Kidney glomerular epithelial cell (primary cell): ENCODE measurements at regions not wholly inside any gene's neighbourhood (a gene's known extent, or its start where the extent isn't known, plus 50 kb on each side); places are given as distances from the start of the nearest gene placed in this dataset.

Experiments used
- DNase-seq: peaks from one replicate; lab custom pipeline; 2025; lab: John Stamatoyannopoulos, UW

DNA sequence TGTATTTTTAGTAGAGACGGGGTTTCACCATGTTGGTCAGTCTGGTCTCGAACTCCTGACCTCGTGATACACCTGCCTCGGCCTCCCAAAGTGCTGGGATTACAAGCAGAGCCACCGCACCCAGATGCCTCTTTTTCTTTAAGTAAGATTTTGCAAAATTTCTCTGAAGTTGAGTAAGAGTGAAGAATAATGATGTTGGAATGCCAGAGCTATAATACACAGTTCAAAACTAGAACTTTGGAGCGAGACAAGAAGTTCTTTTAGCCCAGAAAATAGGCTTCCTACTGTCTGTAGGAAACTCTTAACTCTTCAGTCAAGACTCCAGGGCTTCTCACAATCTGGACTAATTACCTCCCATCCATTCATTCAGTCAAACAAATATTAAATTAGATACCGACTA lies 51.4 kb downstream of the MARCHF4 start:
- DNase-seq, result no peak

DNA sequence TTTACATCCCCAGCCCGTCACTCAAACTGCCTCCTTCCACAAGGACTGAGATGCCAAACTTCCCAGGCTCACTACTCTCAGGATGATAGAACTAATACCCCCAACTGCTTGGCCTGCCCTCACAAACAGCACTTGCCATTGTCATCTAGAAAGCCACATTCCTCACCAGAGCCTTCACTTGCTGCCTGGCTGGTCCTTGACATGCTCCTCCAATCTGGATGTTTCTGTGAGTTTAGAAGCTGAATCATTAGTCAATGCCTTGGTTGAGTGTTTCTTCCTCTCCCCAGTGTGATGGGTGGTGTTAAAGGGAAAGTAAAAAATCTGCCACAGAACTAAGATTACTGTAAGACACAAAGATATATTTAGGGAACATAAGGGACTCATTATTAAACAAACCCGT lies 52.5 kb downstream of the MARCHF4 start:
- peak; percentile 49 for DNase-seq

DNA sequence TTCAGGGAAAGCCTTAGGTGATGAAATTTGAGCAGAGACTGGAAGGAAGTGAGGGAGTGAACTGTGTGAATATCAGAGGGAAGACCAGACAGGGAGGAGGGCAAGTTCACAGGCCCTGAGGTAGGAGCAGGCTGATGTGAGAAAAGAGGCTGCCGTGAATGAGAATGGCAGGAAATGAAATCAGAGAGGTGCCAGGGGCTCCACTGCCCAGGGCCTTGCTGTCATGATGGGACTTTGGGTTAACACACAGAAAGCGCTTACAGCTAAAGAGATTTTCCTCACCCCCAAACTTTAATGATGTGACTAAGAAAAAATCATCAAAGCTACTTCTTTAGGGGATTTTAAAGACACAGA lies 53.8 kb downstream of the MARCHF4 start:
- DNase-seq, result no peak

GRCh38 chr2:216317831-216318520 lies 54.3 kb downstream of the MARCHF4 start:
- DNase-seq, result no peak

GRCh38 chr2:216316743-216317142 lies 55.5 kb downstream of the MARCHF4 start:
- peak; percentile 75 for DNase-seq

- DNase-seq, result peak; percentile 42
Measured at GRCh38 chr2:216315802-216316603, 56.3 kb downstream of the MARCHF4 start.

DNA sequence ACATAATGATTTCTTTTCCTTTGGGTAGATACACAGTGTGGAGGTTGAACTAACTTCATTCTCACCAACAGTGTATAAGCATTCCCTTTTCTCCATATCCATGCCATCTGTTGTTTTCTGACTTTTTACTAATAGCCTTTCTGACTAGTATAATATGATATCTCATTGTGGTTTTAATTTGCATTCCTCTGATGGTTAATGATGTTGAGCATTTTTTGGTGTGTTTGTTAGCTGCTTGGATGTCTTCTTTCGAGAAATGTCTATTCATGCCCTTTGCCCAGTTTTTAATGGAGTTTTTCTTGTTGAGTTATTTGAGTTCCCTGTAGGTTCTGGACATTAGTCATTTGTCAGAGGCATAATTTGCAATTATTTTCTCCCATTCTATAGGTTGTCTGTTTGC lies 59.8 kb downstream of the MARCHF4 start:
- no peak for DNase-seq

DNA sequence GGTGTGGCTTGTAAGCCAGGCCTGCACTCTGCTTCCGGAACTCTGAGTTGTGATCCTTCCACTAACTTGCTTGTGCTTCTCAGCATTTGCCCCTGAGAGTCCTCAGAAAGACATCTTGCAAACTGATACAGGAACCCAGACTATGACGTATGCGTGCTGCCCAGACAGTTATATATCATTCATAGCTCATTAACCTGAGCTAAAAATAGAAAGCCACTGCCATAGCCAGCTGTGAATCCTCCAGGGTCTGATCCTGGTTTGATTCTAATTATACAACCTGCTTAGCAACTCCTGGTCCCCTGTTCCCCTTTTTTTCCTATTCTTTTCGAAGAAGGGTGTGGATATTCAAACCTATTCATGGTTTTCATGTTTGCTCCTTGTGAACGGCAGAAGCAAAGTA lies 63.7 kb downstream of the MARCHF4 start:
- DNase-seq, result peak; percentile 85

DNA sequence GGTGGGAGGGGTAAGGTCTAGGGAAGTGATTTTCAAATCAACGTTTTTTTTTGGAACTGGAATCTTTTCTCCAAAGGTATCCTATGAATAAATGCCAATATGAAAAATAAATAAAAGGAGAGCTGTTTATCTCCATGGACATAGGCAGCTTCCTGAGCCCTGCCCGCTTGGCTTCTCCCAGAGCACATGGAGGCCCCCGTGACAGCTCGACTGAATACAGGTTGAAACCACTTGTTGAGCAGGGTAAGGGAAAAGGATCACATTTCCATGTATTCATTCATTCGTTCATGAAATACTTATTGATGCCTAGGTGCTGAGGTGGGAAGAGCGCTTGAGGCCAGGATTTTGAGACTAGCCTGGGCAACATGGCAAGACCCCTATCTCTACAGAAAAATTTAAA lies 64.8 kb downstream of the MARCHF4 start:
- no peak for DNase-seq

DNA sequence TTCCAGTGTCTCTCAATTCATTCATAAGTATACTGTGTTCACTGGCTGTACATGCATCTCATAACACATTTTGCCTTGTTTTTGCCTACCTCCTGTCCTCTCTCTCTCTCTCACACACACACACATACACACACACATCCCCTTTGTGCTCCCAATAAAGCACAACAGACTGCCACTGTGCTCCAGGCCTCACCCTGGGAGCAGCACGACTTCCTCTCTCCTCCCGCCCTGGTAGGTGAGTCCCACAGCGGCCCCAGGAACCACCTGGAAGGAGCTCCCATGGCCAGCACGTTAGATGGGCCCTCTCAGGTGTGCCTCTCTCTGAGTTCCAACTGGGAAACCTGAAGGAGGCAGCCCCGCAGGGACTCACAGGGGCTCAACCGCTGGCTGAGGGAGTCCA lies 65.4 kb downstream of the MARCHF4 start:
- DNase-seq, result no peak

DNA sequence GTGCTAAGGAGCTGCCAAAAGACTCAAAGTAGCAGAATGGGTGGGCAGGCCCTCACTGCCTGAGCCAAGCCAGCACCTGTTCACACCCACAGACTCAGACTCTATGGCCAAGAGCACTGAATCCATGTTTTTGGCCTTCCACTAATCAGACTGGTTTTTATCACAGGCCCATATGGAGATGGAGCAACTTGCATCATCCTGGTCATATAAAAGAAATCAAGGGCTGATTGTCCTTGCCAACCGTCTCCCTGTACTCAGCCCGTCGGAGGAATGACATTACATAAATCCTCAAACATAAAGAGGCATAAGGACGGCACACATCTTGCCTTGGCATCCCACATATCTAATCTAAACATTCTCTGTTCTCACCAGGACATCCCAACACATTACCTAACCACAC lies 66.7 kb downstream of the MARCHF4 start:
- DNase-seq, result no peak

- no peak for DNase-seq
Measured at GRCh38 chr2:216302981-216303676, 69.2 kb downstream of the MARCHF4 start.

- no peak for DNase-seq
Measured at GRCh38 chr2:216300906-216301305, 71.4 kb downstream of the MARCHF4 start.

DNA sequence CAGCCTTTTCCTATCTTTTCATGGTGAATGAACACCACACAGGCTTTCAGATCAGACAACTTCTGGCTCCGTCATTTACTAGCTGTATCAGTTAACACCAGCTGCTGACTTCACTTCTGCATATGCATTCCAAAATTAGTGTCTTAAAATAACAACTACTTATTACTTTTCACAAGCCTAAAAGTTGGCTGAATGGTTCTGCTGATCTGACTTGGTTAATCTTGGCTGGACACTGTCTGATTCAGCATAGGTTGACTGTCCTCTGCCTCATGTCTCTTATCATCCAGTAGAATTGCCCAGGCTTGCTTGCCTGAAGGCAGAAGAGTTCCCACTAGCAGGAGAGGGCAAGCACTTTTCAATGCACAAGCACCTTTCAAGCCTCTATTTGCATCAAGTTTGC lies 72.7 kb downstream of the MARCHF4 start:
- DNase-seq, result no peak

DNA sequence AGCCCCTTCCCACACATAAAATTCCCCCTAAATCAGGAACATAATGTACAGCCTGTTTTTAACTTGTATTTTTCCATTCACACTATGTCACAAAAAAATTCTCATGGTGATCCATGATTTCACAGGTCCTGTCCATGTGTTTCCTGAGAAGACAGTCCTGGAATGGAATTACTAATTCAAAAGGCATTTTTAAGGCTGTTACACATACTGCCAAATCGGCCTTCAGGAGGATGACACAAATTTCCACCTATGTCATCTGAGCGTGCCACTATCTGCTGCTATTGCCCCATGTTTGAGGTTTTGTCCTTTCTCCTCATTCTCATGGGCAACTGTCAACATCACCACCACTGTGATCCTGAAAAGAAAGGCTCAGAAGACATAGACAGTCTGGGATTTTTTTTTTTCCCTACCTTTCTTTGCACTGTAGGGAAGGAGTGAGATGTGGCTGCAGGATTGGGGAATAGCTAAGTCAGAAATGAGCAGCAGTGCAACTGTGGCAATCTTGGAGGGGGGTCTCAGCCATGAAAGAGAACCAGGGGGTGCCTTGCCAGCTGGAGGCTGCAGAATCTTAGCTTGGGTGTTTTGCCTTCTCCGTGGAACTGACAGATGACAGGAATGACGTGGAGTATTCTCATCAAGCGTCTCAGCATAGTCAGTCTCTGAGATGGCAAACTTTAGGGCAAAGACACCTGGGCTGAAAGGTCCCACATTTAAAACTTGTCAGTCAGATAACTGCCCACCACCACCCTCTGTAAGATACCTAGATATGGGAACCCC lies 73.4 kb downstream of the MARCHF4 start:
- peak; percentile 37 for DNase-seq

GRCh38 chr2:216296856-216297255 lies 75.4 kb downstream of the MARCHF4 start:
- DNase-seq, result no peak

DNA sequence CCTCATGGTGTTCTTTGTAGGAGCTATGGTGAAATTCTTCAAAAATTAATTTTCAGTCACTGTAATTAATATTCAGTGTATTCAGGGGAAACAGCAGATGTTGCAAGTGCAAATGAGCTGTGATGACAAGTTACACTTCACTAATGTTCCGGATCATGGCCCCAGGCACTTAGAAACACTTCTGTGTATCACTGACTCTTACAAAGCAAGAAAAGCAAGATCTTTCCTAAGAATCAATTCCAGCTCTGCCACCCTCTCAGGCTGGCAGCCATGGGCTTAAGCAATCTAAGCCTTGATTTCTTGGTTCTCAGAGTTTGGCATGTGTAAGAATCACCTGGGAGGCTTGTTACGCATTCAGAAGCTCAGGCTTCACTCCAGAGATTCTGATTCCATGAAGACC lies 78.0 kb downstream of the MARCHF4 start:
- no peak for DNase-seq

DNA sequence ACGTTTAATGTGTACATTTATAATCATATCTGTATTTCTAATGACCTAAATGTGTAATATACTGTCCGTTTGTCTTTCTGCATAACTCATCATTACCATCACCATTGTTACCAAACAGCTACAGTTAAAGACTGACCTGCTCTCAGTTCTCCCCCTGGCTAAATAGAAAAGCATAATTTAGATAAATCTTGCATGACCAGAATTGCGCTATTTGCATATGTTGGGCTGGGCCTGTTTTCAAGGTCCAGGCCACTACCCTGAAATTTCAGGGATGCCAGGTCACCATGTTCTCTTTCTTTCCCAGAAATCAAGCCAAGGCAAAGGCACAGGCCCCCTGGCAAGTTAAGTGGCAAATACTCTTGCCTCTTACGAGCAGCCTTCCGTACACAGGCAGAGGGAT lies 78.4 kb downstream of the MARCHF4 start:
- DNase-seq, result no peak

DNA sequence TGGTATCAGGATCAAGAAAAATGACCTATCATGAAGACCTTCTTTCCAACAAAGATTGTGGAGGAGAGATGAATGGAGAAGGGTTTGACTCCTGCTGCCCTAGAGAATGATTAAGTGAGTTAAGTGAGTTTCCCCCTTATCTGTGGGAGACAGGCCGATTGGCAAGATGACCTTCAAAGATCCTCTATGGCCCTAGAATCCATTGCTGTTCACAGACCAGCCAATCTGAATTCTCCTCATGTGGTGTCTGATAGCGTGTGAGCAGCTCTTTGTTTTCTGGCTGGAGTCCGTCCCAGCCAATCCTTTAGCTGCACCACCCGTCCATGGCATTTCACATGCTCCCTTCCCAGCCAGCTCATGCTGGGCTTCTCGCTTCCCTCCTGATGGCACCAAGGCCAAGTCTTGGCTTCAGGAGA lies 79.4 kb downstream of the MARCHF4 start:
- DNase-seq, result no peak

DNA sequence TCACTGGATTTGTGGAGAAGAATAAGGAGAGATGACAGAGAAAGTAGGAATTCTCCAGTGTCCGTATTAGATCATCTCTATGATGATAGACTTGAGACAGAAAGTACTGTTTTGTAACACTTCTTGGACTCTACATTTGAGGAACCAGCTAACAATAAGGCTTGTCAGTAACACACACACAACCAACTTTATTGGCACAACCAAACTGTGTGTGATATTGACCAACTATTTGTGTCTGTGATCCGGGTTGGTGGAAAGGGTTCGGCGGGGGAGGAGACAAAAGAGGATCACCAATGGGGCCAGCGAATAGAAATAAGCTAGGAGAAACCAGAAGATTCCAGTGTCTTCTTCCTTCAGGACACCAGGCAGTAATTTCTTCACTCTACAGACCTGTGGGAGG lies 79.8 kb downstream of the MARCHF4 start:
- DNase-seq, result no peak

- DNase-seq, result no peak
Measured at GRCh38 chr2:216289470-216289869, 82.8 kb downstream of the MARCHF4 start.

DNA sequence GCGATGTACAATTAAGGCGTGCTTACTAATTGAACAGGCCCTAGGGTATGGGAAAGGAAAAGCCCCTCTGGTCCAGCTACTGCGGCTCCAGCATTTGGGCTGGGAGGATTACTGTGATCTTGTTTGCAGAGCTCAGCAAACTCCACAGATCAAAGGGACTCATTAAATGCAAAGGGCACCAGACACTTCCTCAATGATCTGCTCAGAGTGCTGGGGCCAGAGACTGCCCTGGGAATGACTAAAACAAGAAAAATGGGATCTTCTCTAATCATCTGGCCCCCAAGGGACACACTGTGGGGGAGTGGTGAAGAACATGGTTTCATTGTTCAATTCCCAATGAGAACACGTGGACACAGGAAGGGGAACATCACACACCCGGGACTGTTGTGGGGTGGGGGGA lies 85.0 kb downstream of the MARCHF4 start:
- DNase-seq, result peak; percentile 6
